SHP77 (cell line): ENCODE measurements at regions not wholly inside any gene's neighbourhood (a gene's known extent, or its start where the extent isn't known, plus 50 kb on each side); places are given as distances from the start of the nearest gene placed in this dataset.

ENCODE experiments used
- DNase-seq, 2 experiments: peaks; one replicate each; lab custom pipeline; 2025; lab: John Stamatoyannopoulos, UW

DNA sequence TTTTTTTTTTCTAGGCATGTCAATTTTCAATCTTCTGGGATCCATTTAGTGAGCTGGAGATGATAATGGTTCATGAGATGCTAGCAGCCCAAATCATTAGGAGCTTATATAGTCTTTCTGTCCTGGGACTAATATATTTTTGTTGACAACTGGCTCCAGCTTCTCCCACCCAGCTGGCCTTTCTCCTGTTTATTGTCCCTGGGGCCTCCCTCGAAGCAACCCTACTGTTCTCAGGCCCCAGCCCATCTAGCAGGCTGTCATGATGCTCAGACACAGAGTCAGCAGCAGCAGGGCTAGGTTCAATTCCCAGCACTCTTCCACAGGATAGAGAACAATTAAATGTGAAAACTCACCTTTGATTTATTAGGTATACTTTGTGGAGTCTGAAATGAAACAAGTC, 127.6 kb upstream of the MID1 start:
- DNase-seq, result no peak

DNA sequence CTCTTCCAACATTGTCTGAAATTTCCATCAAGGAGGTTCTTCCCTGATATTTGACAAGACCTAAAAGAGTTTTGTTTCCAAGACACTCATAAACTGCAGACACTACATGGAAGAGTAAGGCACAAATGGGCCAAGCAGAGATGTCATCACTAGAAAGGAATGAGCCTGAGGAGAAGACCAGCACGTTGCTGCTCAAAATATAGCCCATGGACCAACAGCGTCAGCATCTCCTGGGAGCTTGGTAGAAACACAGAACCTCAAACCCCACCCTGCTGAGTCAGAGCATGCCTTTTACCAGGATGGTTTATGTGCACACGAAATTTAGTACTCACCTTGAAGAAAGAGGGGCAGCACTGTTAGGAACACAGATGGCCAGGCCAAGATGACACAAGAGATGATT, 128.7 kb upstream of the MID1 start:
- DNase-seq, result no peak

GRCh38 chrX:10750581-10750980, 130.2 kb upstream of the MID1 start:
- no peak for DNase-seq

DNA sequence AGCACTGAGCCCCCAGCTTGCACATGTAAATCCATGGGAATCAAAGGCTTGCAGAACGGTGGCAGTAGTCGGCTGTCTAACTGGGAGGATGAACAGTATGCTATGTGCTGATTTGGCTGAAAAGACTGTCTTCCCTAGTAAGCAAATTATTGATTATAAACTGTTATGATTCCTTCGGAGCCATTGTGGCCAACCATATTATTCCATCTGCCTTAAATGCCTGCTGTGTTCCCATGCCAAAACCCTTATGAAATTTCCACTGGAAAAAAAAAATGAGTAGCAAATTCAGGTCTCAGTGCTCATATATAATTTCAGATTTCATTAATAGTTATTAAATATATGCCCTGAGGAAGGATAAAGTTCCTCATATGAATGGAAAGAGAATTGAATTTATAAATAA, 132.7 kb upstream of the MID1 start:
- no peak for DNase-seq

DNA sequence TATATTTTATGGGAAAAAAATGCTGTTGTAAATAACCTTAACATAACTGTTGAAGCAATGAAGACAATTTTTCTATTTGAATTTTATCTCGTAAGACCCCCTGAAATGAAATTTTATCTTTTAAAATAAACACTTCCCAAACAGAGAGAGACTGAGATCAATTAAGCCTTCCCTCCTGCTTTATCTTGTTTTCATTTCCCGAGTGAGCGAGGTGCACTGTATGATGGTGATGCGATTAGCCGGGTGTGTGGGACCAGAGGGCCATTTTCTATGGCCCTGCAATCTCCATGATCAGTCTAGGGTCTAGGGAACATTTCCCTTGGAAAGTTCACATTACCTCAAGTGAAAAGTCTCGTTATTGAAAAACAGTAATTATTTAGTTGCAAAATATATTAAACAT, 134.1 kb upstream of the MID1 start:
- no peak for DNase-seq

DNA sequence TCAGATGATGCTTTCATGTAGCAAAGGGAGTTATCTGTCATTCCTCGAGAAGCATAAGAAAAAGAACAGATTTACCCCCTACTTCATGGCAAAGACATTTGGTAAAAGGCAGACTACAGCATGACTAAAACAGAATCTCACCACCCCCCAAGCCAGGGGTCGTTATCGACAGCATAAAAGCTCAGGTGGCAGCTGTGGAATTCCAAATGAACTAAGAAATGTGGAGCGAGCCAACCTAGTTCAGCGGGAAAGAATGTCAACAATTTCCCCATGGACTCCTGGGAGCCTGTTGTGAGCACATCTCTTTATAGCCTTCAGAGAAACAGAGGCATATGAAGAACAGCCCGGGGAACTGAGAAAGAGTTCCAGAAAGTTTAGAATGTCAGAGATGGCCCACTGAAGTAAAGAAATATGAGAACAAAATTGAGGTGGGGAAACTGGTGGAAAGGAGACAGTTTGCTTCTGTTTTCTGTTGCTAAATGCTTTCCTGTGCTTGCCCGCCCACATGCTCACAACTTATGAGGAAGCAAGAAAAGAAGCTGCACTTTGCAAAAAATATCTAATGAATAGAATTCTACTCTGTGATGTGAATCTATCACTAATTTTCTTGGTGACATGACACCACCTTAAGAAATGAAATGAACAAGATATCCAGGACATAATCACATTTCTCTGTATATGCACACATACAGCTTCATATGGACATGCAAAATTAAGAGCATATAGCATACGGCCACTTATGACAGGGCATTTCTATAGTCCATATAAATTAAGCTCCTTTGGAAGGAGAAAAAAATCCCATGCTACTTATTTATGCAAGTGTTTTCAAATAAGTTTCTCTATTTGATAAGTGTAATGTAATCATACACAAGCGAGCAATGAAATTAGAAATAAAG, 135.3 kb upstream of the MID1 start:
- no peak for DNase-seq

DNA sequence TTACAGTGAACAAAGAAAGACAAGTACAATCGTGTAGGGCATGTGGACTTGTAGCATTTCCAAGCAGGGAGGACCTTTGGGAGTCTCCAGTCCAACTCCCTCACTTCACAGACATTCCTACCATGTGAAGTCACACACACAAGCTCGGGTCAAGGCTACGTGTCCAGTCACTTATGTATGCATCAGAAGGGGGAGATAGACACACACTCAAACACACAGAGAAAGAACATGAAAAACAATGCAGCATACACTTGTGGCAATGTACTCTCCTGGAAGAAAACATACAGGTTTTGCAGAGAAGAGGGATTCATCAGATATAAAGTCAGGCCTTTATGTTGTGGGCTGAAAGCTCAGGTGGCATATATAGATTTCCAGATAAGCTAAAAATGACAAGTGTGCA, 136.1 kb upstream of the MID1 start:
- no peak for DNase-seq

DNA sequence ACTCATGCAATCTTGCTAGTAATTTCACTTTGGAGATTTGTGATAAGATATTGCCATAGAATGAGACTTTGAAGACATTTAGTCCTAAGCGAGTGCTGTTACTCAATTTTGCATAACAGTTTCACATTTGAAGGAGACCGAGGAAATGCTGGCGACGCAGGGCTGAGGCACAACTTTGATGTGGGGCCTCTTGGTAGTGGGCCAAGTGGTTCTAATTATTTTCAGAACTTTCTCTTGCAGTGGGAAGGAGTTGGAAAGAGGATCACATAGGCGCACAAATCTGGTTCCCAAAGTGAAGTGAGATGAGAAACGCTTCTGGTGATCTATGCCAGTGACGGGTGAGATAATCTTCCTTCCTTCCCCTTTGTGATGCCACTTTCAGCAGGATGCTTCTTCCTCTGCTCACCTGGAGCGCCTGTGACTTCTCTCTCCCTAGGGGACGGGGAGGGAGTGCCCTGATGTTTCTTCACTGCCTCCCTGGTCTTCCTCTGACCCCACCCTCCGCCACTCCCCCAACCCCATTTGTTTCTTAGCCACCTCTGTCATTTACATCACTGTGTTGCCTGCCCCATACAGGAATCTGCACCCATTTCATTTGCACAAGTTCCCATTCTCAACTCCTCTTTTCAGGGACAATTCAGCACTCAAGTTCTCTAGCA, 138.9 kb upstream of the MID1 start:
- DNase-seq, result no peak

- no peak for DNase-seq
Measured at GRCh38 chrX:10761447-10761846, 141.1 kb upstream of the MID1 start.

- peak; percentile 22 to 29 for DNase-seq
Measured at GRCh38 chrX:10769195-10769594, 148.8 kb upstream of the MID1 start.

DNA sequence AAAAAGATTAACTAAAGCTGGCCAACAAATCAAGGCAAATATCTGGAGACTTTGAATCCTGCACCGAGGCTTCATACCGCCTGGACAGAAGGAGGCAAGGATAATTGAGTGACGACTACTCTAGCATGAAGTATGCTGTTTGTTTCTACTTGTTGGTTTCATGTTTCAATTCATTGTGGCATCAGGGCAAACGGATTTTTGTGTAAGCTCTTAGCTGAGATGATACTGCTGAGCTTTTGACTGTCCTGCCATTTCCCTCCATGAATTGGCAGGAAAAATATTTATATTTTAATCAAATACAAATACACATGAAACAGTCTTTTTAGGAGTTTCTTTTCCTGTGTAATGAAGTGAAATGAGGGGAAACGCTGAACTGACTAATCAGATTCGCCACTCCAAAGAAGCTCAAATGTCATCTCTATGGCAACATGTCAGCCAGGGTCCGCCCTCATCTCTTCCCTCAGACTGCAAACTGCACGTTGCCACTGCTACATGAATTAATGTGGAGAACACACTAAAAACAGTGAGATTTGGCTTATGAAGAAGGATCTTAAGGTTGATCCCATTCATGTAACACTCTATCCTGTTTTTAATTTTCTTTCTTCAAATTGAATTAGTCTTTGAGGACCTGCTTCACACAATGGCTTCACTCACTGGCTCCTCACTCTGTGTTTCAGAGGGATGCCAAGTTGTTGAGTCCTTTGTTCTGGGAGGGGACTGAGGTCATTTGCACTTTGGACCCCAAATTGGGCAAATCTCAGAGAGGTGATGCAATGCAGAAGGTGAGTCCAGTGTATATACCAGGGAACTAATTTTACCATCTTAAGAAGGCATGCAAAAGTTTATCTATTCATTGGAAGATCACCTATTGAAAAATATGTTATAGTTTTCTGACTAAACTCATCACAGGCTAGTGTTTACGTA, 149.6 kb upstream of the MID1 start:
- DNase-seq, result peak; percentile 7 to 49

- DNase-seq, result no peak
Measured at GRCh38 chrX:10773318-10773717, 152.9 kb upstream of the MID1 start.

DNA sequence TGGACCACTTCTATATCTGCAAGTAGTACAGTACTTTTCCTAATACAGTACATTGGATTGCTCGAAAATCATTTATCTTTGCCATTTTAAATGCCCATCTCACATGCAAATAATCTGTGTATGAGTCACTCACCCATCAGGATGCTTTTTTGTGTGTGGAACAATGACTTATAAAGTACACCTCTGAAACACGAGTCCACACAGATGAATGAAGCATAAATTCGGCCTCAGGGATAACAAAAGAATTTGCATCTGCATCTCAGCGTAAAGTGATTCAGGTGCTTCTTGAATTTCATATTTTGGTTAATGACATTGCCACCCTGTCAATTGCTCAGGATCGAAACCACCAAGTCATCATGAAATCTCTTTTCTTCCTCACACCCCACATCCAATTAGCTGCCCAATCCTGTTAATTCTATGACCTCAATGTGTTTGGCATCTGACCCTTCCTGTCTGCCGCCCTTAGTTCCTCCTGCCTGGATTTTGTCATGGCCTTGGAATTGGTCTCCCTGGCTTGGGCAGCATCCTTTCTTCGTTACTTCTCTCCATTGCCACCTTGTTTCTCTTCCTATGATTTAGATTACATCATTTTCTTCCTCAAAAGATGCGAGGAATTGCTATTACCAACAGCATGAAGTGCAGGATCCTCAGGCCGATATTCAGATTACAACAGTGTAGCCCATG, 161.6 kb upstream of the MID1 start:
- no peak for DNase-seq

DNA sequence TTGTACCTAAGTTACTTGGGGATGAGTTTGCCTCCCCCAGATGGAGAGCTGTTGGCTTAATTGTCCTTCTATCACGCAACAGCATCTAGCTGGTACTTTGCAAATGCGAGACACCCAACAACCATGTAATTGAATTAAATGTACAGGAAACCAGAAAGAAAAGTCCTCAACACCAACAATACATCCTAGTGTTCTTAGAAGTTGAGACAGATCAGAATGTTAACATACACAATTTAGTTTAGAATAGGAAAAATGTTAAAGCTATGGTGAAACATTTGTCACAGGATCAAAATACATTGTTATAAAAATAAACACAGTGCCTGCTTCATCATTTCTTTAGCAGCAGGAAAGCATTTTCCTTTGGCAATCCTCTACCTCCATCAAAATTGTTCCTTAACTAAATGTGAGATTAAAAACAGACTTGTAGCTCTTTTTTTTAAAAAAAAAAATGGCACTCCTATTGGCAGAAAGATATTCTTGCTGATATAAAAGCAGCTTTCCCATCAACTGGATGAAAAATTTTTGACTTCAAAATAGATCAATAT, 163.1 kb upstream of the MID1 start:
- no peak for DNase-seq

GRCh38 chrX:10787264-10787663, 166.9 kb upstream of the MID1 start:
- no peak for DNase-seq

GRCh38 chrX:10794203-10794630, 173.8 kb upstream of the MID1 start:
- DNase-seq, result no peak

- DNase-seq, result no peak
Measured at GRCh38 chrX:10795721-10796120, 175.3 kb upstream of the MID1 start.

GRCh38 chrX:10797466-10797865, 177.1 kb upstream of the MID1 start:
- DNase-seq, result no peak

- DNase-seq, result no peak
Measured at GRCh38 chrX:10798041-10798440, 177.7 kb upstream of the MID1 start.

DNA sequence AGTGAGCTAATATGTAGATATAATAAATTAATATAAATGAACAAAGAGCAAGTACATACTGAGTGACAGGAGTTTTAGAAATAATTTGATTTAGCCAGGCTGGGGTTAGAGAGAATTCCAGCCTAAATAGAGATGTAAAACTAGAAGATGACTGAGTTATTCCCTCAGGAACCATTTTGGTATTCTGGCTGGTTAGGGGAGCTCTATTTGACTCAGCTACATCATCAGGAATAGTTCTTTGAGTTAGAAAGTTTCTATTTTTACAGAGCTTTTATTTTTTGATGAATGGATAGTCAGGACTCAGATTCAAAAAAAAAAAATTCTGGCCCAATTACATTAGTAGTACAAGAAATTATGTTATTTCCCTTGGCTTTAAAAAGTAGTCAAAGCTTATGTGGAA, 180.4 kb upstream of the MID1 start:
- DNase-seq, result no peak

- DNase-seq, result no peak
Measured at GRCh38 chrX:10811111-10811510, 190.7 kb upstream of the MID1 start.

- DNase-seq, result no peak
Measured at GRCh38 chrX:10813761-10814160, 193.4 kb upstream of the MID1 start.
